AG04450 (cell line): ENCODE measurements at regions not wholly inside any gene's neighbourhood (a gene's known extent, or its start where the extent isn't known, plus 50 kb on each side); places are given as distances from the start of the nearest gene placed in this dataset.
"Not testable (repeated sequence)": the region's sequence is repeated elsewhere in the genome, so short reads cannot be mapped to it uniquely, and the experiment has no call there.

Experiments
- CTCF ChIA-PET: fragments of 300-600, 350-600 bp; formaldehyde crosslinking; extraction: SDS; loops from one replicate; lab custom pipeline; 2022; ENCODE audit warnings: antibody characterized with exemption, inconsistent platforms; lab: Charles Lee
- POLR2A ChIA-PET: fragments of 350-600 bp; formaldehyde crosslinking; extraction: SDS; loops from one replicate; lab custom pipeline; 2021; ENCODE audit warnings: antibody characterized with exemption, inconsistent platforms; lab: Yijun Ruan, JAX
- DNase-seq: peaks from one replicate; pipeline ENCODE4 v3.0.0-alpha.2; 2011; ENCODE audit warnings: low read depth, low spot score
- H3K27ac ChIP-seq: one replicate; pipeline ENCODE4 v1.5.1; 2012; ENCODE audit warnings: low read depth, low read length, control low read depth
- H3K27me3 ChIP-seq: one replicate; pipeline ENCODE4 v1.6.0; 2012; ENCODE audit warnings: low read length; ENCODE audit not compliant: control insufficient read depth, insufficient read depth
- H3K4me3 ChIP-seq: 2 replicates; pipeline ENCODE4 v1.5.1; 2011; ENCODE audit warnings: mild to moderate bottlenecking, low read depth, low read length, control low read depth
- H3K9me3 ChIP-seq: 2 replicates; pipeline ENCODE4 v1.5.1; 2012; ENCODE audit warnings: low read length; ENCODE audit not compliant: control insufficient read depth, insufficient read depth
- CTCF ChIP-seq: IDR thresholded peaks from 2 replicates; pipeline ENCODE4 v1.5.1; 2011; ENCODE audit warnings: low read depth, low read length, control low read depth, inconsistent platforms

- ChIA-PET POLR2A (no interaction called here), CTCF (no interaction called here)
These were observed 311.8 kb downstream of the TSHZ3 start for GRCh38 chr19:31037286-31037980.

GRCh38 chr19:31031455-31031854, 317.8 kb downstream of the TSHZ3 start:
- POLR2A ChIA-PET: not testable (repeated sequence)

More at GRCh38 chr19:31037286-31037980, 311.8 kb downstream of the TSHZ3 start:
- TF ChIP-seq CTCF: no peak
- Histone ChIP-seq H3K27me3 (peaks cover 10% of the 10 kb centered on the region), H3K4me3 (no peak overlapping the region), H3K9me3 (no peaks in the 10 kb centered on the region), H3K27ac (no peak overlapping the region)
- no peak for DNase-seq

GRCh38 chr19:31023038-31023437, 326.2 kb downstream of the TSHZ3 start:
- H3K27ac ChIP-seq: no peak overlapping the region
- TF ChIP-seq CTCF: no peak
- DNase-seq: no peak
- ChIA-PET CTCF (no interaction called here), POLR2A (no interaction called here)
- no peaks in the 10 kb centered on the region for H3K9me3 ChIP-seq
- H3K4me3 ChIP-seq: no peak overlapping the region
- no peaks in the 10 kb centered on the region for H3K27me3 ChIP-seq

More at GRCh38 chr19:31031455-31031854, 317.8 kb downstream of the TSHZ3 start:
- DNase-seq, H3K27me3 ChIP-seq, H3K9me3 ChIP-seq, H3K4me3 ChIP-seq, H3K27ac ChIP-seq, CTCF ChIA-PET: not testable (repeated sequence)

- Histone ChIP-seq H3K27ac (no peak overlapping the region), H3K27me3 (no peaks in the 10 kb centered on the region), H3K4me3 (no peak overlapping the region), H3K9me3 (no peaks in the 10 kb centered on the region)
- no peak for DNase-seq
- ChIA-PET POLR2A (no interaction called here), CTCF (no interaction called here)
- no peak for TF ChIP-seq CTCF
These were observed 330.3 kb downstream of the TSHZ3 start for GRCh38 chr19:31018936-31019335.

GRCh38 chr19:31015778-31016177, 333.5 kb downstream of the TSHZ3 start:
- Histone ChIP-seq H3K9me3 (no peaks in the 10 kb centered on the region), H3K27me3 (no peaks in the 10 kb centered on the region), H3K4me3 (no peak overlapping the region), H3K27ac (no peak overlapping the region)
- DNase-seq: no peak
- TF ChIP-seq CTCF: no peak
- POLR2A ChIA-PET: no interaction called here
- CTCF ChIA-PET: no interaction called here
